GM18873 (cell line): ENCODE measurements at regions not wholly inside any gene's neighbourhood (a gene's known extent, or its start where the extent isn't known, plus 50 kb on each side); places are given as distances from the start of the nearest gene placed in this dataset.

Experiments
- ATAC-seq: cut with Tn5 transposase; IDR thresholded peaks from one replicate; pipeline ENCODE4 v1.9.1; 2021; ENCODE audit warnings: mild to moderate bottlenecking, moderate library complexity, moderate number of reproducible peaks; ENCODE audit not compliant: unreplicated experiment, low FRiP score

DNA sequence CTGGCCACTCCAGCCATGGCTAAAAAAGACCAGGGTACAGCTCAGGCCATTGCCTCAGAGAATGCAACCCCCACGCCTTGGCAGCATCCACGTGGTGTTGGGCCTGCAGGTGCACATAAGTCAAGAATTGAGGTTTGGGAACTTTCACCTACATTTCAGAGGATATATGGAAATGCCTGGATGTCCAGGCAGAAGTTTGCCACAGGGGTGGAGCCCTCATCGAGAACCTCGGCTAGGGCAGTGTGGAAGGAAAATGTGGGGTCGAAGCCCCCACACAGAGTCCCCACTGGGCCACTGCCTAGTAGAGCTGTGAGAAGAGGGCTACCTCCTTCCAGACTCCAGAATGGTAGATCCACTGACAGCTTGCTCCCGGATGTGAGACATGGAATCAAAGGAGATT is 477.3 kb downstream of the LPIN1 start:
- ATAC-seq, result no peak

DNA sequence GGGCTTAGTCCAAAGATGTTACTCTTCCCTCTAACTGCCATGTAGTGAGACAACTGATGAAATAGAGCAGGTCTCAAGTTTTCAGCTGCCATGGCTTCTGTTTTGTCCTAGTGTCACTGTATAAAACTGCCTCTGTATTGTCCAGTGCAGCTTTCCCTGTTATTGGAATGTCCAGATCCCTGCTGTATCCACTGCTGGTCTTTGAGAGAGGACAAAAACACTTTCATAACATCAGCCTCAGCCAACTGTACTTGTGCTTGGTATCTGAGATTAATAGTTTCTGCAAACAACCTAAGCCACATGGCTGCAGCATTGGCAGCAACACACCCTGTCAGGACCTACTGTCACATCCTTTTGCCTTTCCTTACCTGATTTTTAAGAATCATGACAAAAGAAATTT is 480.2 kb downstream of the LPIN1 start:
- ATAC-seq, result no peak

DNA sequence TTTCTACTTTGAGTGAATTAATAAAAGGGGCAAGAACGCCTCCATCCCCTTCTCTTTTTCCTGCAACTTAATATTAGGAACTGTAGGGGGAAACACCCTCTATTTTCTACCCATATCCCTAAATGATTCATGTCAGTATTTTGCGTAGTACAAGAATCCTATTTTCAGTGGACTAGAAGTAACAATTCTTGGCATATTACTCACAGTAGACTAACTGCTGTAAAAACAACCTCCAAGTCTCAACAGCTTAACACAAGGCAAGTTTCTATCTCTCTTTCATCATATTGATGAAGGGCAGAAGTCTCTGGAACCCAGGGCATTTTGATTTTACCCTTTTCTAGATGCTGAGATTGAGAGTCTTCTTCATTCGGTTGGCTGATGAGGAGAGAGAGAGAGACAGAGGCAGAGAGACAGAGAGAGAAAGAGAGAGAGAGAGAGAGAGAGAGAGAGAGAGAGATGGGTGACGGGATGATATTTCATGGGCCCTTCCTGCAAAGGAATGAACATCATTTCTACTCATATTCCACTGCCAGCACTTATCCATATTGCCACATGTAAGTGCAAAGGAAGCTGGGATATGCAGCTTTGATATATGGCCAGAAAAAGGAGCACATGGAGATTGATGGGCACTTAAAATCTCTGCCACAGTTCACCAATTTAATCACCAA is 481.6 kb downstream of the LPIN1 start:
- ATAC-seq, result no peak

DNA sequence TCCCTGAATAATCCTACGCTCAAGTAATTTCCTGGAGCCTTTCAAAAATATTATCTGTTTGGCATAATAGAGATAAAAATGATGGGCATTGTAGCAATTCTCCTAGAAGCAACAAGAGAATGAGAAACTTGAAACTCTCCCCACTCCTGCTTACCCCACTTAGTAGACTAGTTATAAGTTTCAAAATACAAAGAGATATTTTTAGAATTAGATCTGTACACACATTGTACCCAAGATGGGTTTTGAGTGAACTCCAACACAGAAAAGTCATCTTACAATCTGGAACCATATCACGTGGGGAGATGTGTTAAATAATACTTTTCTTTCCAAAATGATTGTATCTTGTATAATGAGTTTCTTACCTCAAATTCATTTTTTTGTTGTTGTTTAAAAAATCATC is 484.9 kb downstream of the LPIN1 start:
- no peak for ATAC-seq

DNA sequence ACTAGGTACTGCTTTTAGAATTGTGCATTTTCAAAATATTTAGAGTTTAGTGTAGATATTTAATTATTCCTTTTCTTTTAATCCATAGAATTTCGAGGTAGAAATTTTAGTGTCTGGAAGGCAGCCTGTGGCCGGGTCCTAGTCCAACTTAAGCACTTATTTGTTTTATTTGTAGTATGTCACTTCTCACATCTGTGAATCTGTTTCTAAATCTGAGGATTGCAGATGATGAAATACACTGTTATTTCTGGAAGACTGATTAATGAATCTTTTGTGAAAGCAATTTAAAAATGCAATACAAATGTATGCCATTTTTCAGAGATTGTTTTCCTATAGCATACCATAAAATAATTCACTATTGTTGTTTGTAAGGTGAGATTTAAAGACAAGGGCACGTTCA is 483.9 kb upstream of the TRIB2 start:
- no peak for ATAC-seq

- no peak for ATAC-seq
Measured at GRCh38 chr2:12236136-12236844, 480.4 kb upstream of the TRIB2 start.

GRCh38 chr2:12240206-12240605 is 476.5 kb upstream of the TRIB2 start:
- no peak for ATAC-seq

DNA sequence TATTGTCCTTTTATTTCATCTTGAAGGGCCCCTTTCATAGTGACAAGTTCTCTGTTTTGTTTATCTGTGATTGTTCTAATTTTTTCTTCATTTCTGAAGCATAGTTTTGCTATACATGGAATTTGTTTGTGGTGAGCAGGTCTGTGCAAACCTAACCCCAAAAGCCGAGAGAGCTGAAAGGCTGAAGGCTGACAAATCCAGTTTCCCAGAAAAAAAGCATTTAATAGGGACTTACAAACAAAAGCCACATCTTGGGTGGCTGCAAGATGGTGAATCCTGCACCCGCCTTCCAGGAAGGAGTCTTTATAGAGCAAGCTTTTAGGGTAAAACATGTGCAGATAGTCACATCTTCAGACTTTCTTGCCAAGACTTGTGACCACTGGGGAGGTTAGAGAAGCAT is 473.4 kb upstream of the TRIB2 start:
- ATAC-seq, result no peak

DNA sequence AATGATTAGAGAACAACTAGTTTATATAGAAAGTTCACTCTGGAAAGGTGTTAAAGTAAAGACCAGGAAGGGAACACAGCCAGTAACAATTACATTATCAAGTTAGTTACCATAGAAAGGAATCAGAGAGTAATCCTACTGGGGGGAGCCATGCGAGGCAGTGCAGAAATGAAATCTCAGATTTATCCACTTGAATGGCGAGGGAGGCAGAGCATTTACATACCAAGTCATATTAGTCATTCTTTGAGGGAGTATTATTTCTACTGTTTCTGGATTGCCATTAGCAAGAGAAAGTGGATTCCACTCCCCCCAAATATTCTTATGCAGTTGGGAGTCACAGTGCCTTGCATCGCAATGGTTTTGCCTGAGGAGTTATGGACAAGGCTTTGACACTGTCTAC is 472.7 kb upstream of the TRIB2 start:
- no peak for ATAC-seq

DNA sequence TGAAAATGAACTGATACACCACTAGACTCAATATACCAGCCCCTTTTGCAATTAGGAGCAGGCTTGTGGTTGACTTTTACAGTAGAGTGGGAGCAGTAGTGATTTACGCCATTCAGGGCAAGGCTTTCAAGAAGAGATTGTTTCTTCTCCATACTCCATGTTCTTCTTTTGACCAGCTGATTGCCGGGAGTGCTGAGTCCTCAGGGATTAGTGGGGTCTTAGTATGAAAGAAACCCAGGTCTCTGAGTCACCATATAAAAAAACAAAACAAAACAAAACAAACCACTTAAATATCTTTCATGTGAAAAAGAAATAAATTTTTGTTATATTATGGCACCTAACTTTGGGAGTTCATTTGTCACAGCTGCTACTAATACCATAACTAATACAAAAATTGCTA is 465.6 kb upstream of the TRIB2 start:
- ATAC-seq, result no peak

DNA sequence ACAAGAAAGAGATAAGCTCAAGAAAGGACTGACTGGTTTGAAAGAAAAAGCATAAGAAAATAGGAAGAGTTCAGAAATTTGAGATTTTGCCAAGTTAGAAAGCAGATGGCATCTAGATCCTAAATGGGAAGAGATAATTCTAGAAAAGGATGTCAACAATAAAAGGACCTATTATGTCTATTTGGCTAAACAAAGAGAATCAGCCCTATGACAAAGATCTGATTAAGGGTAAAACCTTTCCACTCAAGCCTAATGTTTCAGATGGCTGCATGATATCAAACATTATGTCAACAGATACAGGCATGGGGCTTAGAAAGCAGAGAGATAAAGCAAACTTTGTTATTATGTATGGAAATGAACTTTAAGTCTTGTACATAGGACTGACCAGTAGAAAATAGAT is 465.0 kb upstream of the TRIB2 start:
- ATAC-seq, result no peak

- ATAC-seq, result no peak
Measured at GRCh38 chr2:12253167-12253778, 463.5 kb upstream of the TRIB2 start.

- ATAC-seq, result no peak
Measured at GRCh38 chr2:12254280-12254860, 462.4 kb upstream of the TRIB2 start.

- no peak for ATAC-seq
Measured at GRCh38 chr2:12256206-12256605, 460.5 kb upstream of the TRIB2 start.

- no peak for ATAC-seq
Measured at GRCh38 chr2:12257476-12257875, 459.3 kb upstream of the TRIB2 start.

- no peak for ATAC-seq
Measured at GRCh38 chr2:12259493-12259892, 457.2 kb upstream of the TRIB2 start.

DNA sequence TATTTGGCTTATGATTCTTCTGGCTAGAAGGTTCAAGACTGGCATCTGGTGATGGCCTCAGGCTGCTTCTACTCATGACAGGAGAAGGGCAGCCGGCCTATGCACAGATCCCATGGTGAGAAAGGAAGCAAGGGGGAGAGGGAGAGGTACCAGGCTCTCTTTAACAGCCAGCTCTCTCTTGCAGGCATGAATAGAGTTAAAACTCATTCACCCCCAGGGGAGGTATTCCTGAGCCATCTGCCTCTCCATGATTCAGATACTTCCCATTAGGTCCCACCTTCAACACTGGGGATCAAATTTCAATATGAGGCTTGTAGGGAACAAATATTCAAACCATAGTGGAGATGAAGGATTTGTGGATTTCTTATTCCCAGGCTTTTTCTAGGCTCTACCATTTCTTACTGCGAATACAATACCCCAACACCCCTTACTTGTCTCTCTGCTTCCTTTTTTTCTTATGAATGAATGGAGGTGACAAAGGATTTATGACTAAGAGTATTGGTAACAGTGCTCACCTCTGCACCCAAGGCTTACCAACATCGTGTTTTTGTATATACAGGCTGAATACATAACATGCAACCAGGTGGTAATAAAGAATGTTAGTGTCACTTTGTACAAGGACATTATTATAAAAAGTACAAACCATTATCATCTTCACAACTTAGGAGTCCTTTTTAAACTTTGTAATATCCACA is 454.6 kb upstream of the TRIB2 start:
- no peak for ATAC-seq

- ATAC-seq, result no peak
Measured at GRCh38 chr2:12262681-12263436, 453.9 kb upstream of the TRIB2 start.

- ATAC-seq, result no peak
Measured at GRCh38 chr2:12263730-12264129, 453.0 kb upstream of the TRIB2 start.

GRCh38 chr2:12264146-12264545 is 452.6 kb upstream of the TRIB2 start:
- no peak for ATAC-seq
